ENCODE measurements at regions not wholly inside any gene's neighbourhood (a gene's known extent, or its start where the extent isn't known, plus 50 kb on each side); places are given as distances from the start of the nearest gene placed in this dataset.

DNA sequence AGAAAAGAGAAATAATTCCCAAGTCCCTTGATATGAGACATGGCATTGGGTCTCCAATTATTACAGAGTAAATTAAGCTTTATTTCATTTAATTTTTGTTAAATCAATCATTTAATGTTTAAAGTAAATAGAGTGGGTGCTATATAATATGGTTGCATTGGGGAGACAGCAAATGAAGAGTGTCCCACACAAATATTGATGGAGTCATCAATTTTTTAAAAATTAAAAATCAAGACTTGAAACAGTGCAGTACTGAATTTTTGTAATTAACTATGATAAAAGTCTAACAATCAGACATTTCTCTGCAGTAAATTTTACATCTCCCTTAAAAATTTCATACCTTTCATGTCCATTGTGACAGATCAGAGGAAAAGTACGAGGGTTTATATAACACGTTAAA is 193.9 kb upstream of the ID4 start:
- DNase-seq, result no peak

DNA sequence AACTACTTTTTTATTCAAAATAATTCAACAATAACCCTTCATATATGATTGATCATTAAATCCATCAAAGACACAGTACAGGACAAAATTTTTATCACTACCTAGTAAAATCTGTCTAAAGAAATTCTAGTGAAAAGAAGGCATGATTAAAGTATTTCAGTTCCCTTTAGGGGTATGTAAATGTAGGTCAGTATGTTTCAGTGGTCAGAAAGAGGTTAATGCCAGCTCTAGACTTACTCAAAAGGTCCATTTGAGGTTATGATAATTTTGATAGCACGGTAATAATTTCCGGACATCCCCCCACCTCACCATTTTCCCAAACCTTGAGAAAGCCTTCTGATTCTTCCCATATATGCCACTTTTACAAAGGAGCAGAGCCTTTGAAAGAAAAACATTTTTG is 193.5 kb upstream of the ID4 start:
- DNase-seq, result no peak

DNA sequence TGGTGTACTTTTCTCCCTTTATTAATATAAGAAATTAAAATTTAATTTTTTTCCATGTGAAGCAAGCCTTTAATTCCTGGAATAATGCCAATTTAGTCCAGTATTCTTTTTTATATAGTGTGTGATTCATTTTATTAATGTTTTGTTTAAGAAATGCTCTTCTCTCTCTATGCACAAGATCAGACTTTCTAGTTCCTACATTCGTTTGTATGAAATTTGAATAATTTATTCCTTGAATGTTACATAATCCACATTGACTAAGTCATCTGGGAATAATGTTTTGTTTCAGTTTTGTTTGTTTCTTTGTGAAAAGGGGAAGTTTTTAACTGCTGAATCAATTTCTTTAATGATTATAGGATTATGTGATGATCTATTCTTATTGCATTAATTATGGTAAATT is 181.4 kb upstream of the ID4 start:
- DNase-seq, result no peak

DNA sequence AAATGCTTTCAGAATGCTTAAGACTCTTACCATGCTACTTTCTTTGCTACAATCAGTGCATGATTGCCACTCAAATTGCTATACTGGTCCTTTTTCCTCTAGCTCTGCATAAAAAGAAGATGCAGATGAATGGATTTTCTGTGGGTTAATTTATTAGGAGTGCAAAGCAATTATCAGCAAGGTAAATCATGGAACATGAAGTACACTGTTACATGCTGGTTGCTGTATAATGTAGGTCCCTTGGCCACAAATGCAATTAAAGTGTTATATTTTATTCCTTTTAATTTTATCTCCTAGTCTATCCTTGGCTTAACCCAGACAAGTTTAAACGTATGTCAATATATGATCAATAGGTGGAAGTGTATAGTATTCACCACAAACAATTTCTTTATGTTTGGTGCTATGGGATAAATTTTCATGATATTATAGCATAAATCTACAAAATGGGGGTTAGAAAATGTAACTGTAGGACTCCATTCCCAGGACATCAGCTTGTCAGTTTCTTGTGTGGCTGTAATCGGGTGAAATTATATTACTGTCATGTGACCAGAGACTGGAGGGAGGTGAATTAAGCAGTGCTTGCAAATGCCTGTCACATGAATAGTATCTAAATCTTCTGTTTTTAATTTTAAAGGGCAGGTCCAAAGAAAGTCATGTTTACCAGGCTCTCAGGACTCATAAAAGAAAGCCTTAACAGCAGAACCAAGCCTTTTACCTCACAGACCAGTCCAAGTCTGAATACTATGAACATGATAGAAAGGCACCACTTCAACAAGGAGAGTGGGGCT is 176.9 kb upstream of the ID4 start:
- no peak for DNase-seq

DNA sequence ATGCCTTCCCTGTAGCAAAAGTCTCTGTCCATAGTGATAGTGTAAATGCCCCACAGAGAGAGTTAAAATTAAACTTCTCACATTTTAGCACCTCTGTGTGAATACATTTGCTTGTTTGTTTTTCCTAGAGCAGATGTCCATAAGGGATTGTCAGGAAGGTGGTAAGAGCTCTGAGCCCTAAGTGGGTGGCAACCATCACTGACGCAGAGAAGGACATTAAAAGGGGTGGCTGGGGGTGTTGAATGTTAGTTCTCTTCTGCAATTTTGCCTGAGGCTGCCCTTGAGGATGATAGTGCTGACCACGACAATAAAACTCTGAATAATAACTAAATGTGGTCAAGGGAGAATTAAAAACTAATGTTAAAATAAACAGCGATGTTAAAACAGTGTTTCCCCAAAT is 174.3 kb upstream of the ID4 start:
- DNase-seq, result no peak

DNA sequence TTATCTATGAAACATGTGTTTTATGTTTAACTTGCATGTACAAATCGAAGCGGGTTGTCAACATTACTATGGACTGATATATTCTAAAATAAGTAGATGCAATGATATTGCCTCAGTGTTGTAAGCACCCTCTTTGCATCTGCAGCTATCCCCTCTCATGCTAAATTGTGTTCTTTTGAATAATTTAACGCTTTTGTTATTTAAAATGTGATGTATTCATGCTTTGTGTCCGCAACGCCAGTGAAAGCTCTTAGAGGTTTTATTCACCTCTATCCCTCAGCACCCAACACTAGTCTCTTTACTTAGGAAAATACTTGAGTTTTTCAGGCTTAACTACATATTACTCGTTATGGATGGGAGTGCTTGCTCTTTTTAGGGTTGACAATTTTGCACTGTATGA is 173.7 kb upstream of the ID4 start:
- no peak for DNase-seq

DNA sequence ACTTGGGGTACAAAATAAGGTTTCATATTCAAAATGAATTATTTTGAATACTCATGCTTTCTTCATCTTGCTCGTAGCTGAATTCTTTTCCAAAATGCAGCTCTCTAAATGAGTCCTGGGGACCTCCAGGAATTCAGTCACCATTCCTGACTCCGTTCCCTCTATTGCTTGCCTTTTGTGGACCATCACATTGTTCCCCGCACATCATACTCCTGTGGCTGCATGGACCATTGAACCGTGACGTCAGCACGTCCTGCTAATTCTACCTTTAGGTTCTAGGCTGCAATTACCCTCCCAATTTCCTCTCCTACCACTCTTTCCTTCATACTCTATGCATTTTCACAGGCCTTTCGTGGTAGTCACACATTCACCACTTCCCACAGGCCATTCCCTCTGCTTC is 173.1 kb upstream of the ID4 start:
- no peak for DNase-seq

DNA sequence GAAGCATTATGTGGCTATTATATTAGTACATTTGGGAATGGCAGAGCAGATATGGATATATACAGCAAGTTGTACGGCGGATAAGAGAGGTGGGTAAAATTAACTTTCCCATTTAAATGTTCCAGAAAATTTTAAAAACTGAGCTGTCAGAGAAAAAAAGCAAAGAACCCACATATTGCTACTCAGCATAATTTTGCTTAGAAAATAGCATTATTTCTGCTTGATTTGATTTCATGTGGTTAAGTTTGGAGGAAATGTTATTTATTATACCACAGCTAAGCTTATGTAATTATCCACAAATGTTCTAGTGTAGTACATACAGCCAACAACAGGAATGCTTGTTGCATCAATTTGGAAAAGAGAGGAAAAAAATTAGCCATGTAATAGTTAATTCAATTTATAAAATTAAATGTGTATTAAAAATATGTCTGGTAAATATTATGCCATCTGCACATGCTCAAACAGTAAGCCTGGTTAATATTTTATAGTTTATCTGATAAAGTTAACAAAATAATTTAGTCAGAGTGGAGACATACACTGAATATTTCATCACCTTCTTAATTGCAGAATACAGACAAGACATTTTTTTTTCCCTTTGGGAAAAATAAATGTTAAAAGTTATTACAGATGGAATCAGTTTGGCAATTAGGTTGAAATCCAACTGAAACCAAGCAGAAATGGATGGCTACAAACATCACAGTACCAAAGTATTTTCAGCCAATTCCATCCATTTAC is 172.1 kb upstream of the ID4 start:
- DNase-seq, result no peak

DNA sequence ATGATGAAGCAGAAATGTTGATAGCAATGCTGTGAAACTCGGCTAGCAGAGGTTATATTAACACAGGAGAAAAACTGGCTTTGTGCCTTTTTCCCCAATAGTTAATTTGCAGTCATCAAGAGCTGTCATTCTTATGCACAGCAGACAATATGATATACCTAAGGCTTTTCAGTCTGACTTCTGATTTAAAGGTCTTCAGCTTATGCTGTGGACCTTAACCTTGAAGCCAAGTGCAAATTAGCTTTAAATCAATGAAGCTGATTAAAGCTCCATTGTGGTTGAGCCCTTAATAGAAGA is 171.6 kb upstream of the ID4 start:
- no peak for DNase-seq

DNA sequence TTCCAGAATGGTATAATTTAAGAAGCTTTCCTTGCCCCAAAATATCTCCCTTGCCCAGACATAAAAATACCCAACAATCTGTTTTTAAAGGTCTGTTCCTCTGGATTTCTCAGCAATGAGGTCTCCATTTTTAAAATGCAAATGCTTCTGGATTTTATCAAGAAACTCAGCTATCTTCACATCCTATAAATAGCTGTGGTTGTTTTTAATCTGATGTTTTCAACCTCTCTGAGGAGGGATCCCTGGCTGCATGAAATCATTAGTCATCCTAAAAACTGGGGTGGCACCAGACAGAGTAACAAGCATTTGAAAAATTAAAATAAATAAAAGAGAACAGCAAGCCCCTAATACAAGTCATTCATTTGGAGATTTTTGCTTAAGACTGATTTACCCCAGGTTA is 168.5 kb upstream of the ID4 start:
- DNase-seq, result no peak

DNA sequence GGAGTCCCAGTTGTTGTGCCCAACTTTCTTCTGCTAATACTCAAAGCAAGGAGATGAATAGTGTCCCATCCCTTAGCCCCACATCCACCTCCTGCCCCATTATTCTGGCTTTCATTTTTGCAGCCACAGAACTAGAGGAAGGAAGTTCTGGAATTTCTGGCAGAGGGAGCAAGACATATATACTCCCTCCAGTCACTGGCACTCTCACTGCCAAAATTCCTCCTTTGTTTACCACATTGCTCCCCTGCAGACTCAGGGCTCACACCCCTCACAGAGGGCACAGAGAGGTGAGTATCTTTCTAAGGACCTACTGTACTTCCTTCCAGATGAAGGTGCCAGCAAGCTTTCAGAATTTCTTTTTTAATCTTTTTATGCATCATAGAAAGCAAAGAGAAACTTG is 168.0 kb upstream of the ID4 start:
- DNase-seq, result no peak

DNA sequence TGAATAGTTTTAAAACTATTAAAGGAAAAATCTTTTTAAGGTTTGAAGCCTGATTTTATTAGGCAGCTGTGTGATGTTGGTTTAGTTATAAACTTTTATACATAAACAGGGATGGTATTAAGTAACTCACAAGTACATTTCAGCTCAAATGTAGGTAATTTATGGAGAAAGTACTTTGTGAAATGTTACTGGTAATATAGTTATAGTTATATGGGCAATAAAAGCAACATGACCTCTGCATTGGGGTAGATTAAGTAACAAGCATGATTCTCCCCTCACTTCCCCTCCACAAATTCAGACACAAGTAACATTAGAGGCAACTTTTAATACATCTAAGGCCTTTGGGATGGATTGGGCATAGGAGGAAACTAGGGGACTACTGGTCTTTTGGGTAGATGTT is 154.3 kb upstream of the ID4 start:
- DNase-seq, result no peak

DNA sequence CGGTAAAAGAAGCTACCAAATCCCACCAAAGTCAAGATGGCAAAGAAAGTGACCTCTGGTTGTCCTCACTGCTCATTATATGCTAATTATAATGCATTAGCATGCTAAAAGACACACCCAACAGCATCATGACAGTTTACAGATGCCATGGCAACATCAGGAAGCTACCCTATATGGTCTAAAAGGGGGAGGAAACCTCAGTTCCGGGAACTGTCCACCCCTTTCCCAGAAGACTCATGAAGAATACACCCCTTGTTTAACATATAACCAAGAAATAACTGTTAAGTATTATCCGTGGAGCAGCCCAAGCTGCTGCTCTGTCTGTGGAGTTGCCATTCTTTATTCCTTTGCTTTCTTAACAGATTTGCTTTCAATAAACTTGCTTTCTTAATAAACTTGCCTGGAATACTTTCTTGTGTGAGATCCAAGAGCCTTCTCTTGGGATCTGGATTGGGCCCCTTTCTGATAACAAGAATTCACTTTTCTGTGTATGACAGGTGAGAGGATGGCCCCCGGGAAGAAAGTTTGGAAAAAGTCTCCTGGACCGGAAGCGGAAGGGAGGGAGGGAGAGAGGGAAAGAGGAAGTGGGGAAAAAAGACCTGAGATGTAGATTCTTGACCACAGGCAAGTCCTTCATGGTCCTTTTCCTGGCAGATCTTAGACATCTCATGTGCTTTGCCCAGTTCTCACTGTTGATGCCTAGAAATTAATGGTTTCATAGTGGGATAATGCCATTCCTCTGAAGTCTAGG is 146.7 kb upstream of the ID4 start:
- no peak for DNase-seq

DNA sequence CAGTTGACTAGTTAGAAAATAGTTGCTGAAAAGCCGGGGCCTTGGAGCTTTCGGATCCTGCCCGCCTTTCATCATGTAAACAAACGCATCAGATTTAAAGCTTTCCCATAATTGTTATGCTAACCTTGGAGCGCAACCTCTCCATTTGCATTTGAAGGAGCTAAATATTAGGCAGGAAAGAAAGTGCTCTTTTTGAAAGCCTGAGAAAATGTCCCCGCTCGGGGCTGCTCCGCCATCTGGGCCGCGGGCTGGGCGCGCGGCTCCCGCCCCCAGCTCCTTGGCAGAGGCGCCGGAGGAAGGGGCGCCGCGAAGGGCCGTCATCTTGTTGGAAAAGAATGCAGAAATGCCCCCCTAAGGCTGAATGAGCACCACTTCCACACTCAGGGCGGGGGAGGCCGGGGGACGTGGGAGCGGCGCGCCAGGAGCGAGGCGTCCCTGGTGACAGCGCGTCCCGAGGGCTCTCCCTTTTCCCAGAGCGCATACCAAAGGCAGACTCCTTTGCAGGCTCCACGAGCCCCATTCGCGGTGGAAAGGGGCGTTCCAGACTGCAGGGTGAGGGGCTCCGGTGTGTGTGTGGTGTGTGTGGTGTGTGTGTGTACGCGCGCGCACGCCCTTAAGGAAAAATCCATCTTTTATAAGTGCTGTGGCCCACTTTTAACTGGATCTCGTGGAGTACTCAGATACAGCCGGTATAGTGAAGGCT is 145.6 kb upstream of the ID4 start:
- no peak for DNase-seq

DNA sequence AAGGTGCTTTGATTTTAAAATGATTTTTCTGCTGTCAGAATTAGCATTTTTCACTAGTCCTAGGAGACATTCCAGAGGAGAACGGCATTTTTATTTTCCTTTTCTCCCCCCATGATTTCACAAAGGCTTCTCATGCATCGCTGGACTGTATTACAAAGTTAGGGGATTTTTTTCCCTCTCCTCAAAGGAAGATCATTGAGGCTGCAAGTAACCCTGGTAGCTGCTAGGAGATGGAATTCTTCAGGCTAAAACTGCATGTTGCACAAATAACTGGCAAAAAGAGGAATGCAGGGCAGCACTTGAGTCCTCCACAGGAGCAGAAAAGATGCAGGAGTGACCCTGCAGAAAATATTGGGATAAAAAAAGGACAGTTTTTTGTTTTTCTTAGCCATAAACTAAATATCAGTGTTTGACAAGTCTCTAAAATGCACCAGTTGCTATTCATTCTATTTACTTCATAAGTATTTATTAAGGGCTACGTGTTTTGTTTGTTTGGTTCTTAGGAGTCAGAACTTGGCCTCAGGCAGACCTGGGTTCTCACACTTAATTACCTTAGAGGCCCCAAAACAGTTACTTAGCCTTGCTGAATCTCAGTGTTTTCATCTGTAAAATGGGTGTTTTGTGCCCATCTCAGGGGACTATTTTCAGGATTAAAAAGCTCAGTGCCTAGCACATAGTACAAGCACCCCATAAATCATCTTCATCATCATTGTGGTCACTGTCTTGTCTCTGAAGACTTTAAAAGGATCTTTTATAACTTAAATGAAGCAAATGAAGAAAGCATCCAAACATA is 144.5 kb upstream of the ID4 start:
- DNase-seq, result no peak

DNA sequence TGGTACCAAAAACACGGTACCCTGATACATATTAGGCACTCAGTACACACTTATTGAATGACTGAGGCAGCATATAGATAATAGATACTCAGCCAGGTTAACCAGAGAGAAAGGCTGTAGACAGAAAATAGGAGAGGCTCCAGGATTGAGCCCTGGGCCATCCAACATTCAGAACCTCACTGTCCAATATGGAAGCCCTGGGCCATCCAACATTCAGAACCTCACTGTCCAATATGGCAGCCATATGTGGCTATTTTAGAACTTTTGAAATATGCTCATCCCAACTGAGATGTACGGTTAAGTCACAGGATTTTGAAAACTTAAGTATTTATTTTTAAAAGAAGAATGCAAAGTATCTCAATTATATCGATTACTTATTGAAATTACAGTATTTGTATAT is 142.5 kb upstream of the ID4 start:
- DNase-seq, result no peak

DNA sequence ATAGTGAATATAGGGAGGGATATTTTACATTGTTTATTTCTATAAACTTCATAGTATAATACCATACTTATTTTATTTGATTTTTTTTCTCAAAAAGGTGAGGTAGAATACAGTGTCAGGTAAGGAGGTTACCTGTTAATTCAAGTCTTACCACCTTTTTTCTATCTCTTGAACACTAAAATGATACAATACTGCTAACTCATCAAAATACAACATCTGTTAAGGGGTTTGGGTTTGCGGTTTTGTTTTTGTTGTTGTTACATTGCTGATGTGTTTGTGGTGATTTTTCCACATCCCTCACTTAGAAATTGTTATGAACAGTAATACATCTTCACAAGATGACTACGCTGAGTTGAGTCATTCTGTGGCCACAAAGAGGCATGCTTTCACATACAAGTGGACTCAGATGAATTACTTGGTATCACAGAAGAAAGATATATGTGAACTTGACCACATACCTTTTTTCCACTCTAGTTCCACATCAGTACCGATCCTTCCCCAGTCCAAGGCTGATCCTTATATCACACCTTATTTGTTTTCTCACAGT is 139.4 kb upstream of the ID4 start:
- DNase-seq, result no peak

DNA sequence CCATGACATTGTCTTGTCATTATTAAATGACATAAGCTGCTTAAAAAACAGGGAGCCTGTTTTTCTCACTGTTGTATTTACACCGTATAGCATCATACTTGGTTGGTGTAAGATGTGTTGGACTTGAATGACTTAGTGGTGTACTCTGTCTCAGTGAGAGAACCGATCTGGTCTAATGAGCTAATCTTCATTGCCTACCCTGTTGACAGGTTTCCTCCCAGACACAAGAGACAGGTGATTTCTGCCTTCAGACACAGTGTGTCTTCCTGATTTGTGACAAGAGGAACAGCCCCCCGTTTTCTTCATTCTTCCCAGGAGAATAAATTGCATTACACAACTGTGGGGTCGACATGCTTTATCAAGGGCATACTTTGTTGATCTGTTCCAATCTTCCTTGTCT is 137.2 kb upstream of the ID4 start:
- no peak for DNase-seq

DNA sequence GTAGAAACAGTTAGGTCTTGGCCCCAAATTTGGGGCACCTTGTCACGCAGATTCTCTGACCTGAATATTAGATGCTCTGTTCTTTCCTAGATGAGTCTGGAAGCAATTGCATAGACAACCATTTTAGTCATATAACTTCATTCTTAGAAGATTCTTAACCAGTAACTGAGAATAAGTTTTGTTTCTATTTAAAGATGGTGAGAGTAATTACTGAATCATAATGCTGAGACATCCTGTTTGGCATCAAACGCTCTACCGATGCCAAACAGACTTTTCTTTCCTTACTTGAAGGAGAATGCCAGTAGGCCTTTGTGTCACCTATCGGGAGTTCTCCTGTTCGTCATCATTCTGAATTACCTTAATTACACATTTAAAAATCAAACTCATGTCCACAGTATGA is 131.6 kb upstream of the ID4 start:
- DNase-seq, result no peak

DNA sequence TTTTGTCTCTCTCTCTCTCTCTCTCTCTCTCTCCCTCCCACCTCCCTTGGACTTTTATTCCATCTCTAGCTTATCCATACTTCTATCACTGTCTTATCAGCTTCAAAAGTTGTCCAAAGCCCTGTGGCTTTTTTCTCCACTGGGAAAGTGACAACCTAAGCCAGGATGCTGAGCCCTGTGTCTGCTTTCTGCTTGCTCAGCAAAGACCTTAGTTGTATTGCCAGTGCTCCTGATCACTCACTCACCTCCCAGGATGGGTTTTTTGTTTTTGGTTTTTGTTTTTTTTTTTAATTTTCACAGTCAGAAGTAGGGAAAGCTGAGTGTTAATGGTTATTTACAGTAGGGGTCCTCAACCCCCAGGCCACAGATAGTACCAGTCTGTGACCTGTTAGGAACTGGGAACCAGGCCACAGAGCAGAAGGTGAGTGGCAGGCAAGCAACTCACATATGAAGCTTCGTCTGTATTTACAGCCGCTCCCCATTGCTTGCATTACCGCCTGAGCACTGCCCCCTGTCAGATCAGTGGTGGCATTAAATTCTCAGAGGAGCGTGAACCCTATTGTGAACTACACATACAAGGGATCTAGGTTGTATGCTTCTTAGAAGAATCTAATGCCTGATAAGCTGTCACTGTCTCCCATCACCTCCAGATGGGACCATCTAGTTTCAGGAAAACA is 125.0 kb upstream of the ID4 start:
- no peak for DNase-seq

DNA sequence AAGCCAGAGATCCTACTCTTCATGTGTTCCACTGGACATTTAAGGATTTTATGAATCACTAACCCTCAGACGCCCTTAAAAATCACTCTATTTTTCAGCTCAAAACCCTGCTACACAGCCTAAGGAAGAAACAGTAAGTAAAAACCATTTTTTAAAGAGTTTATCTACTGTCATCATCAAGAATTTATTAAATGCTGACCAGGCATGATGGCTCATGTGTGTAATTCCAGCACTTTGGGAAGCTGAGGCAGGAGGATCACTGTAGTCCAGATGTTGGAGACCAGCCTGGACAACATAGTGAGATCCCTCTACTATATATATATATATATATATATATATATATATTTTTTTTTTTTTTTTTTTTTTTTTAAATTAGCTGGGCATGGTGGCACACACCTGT is 124.2 kb upstream of the ID4 start:
- no peak for DNase-seq

DNA sequence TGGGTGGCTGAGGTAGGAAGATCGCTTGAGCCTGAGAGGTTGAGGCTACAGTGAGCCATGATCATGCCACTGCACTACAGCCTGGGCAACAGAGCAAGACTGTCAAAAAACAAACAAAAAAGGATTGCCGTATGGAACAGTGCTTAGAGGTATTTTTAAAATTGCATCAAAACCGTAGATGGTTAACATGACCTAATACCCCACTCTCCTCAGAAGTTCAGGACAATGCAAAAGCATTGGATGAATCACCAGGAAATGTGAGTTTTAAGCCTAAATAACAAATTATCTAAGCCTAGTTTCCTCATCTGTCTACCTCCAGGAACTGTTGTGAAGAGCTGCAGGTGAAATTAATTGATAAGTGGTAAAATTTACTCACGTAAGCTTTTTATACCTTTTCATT is 123.8 kb upstream of the ID4 start:
- DNase-seq, result no peak
